T1000 (cell line): ENCODE measurements at regions not wholly inside any gene's neighbourhood (a gene's known extent, or its start where the extent isn't known, plus 50 kb on each side); places are given as distances from the start of the nearest gene placed in this dataset.
"Not testable (repeated sequence)": the region's sequence is repeated elsewhere in the genome, so short reads cannot be mapped to it uniquely, and the experiment has no call there.

Experiments used
- DNase-seq: peaks from one replicate; lab custom pipeline; 2025; ENCODE audit warnings: mixed read lengths; lab: John Stamatoyannopoulos, UW

DNA sequence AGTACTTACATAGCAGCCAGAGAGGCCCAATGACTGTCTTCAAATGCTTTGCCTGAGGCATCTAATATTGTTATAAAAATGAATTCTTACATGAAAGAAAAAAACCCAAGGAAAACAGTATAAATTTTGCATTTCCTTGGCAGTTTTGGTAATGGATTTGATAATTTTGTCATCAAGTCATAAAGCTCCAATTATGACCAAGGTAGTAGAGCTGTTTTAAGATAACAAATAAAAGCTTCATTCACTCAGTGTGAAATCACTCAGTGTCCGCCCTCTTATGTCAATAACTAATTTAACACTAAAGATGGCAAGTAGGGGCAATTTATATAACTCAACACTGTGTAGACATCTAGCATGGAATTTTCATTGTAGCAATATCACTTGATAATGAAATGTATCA, 193.9 kb downstream of the ANKRD7 start:
- DNase-seq, result no peak

- no peak for DNase-seq
These were observed 196.4 kb downstream of the ANKRD7 start for GRCh38 chr7:118420888-118421287.

GRCh38 chr7:118429141-118429540, 204.6 kb downstream of the ANKRD7 start:
- peak; percentile 43 for DNase-seq

DNA sequence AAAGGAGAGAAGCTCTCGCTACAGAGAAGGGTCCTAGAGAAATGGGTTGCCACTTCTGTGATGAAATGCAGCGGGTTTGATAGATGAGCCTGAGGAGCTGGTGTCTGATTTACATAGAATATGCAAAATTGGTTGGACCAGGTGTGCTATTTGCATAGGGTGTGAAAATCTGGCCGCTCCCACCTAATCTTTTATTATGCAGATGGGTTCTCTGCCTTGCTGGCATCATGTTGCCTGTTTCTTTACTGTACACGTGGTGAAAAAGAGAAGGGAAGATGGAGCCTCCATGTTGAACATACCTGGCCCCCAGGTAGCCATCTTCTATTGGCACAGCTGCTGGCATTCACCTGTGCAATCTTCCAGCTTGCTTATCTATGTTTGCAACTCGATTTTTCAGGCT, 212.2 kb downstream of the ANKRD7 start:
- DNase-seq, result no peak

- not testable (repeated sequence) for DNase-seq
These were observed 224.5 kb downstream of the ANKRD7 start for GRCh38 chr7:118449030-118449429.

GRCh38 chr7:118449797-118450567, 225.5 kb downstream of the ANKRD7 start:
- DNase-seq, result no peak

DNA sequence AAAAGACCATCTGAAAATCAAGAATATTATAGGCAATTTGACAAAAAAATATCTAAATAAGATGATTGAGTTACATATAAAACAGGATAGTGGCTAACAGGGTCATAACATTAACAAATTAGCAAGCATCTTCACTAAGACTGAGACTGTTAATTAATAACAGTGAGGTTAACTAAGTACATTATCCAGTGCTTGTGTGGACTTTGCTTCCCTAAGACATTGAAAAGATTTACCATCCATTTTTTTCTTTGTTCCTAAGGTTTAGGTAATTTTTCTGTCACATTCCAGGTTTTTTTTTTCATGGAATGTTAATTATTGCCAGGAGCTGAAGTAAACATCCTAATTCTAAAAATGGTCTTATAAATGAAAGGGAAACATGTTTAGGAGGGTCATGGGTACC, 227.6 kb downstream of the ANKRD7 start:
- no peak for DNase-seq

GRCh38 chr7:118467381-118467780, 242.9 kb downstream of the ANKRD7 start:
- DNase-seq, result no peak

- no peak for DNase-seq
These were observed 248.1 kb downstream of the ANKRD7 start for GRCh38 chr7:118472581-118472980.

- DNase-seq, result no peak
These were observed 248.8 kb downstream of the ANKRD7 start for GRCh38 chr7:118473271-118473670.

DNA sequence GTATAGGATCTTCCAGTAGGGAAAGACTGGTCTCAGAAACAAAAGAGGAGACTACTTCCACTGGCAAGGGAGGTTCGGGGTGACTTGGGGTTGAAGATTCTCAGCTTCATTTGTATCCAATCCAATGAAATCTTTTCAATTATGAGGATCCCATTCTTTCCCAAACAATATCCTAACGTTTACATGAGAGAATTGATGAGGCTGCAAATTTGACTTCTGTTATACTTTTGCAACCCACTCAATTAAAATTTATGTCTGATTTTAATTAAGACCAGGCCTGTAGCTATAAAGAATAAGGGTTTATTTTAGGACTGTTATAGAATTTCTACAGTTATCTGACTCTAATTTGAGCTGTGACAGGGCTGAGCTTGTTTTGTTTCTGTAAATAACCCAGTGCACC, 251.5 kb downstream of the ANKRD7 start:
- no peak for DNase-seq

GRCh38 chr7:118477036-118477435, 252.5 kb downstream of the ANKRD7 start:
- DNase-seq, result no peak

DNA sequence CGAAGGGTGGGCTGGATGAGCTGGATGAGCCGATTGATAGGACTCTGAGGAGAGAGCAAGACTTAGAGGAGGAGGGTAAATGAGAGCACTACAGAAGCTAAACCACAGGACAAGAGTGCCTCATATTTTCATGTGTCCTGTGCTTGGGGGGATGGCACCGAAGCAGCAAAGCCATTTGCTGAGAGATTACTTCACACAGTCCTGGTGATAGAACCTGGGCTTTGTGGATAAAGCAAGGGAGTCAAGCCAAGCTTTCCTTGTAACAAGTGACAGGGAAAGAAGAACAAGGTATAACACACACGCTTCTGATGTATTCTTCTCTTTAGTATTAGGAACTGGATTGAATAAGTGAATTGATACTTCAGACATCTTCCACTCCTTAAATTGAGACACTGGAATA, 253.7 kb downstream of the ANKRD7 start:
- no peak for DNase-seq

- DNase-seq, result no peak
These were observed 254.4 kb downstream of the ANKRD7 start for GRCh38 chr7:118478931-118479330.

- no peak for DNase-seq
These were observed 268.0 kb downstream of the ANKRD7 start for GRCh38 chr7:118492466-118492865.

- DNase-seq, result no peak
These were observed 271.7 kb downstream of the ANKRD7 start for GRCh38 chr7:118496138-118496644.

DNA sequence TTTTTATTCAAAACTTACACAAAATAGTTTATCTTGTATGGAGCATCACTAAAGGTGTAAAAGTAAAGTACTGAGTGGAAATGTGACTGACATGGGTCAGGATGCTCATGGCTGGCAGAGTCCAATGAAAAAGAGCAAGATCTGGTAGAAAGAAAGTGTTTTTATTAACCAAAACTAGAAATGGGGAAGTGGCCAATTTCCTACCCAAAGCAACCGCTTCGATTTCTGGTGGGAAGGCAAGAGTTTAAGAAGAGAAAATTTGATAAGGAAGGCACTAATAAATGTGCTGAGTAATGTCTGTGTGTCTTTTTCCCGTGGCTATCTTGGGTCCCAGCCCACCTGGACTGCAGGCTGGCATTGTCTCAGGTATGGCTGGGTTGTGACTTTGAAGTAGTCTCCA, 277.7 kb downstream of the ANKRD7 start:
- no peak for DNase-seq

- DNase-seq, result no peak
These were observed 286.6 kb downstream of the ANKRD7 start for GRCh38 chr7:118511146-118511545.

DNA sequence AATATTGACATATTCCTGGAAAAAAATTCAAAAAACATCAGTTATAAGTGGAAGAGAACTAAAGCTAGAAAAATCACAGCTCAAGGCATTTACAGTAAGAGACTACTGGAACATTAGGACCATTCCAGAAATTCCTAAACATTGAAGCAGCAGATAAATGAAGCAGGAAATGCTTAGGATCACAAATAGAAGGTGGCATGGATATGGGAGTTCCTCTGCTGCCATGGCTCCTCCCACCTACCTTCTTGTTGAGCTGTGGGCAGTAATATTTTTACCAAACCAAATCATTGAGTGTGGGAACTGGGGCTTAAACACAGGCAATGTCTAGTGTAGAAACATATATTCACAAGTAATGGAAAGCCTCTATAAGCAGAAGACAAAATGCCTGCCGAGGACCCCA, 292.8 kb downstream of the ANKRD7 start:
- DNase-seq, result no peak

DNA sequence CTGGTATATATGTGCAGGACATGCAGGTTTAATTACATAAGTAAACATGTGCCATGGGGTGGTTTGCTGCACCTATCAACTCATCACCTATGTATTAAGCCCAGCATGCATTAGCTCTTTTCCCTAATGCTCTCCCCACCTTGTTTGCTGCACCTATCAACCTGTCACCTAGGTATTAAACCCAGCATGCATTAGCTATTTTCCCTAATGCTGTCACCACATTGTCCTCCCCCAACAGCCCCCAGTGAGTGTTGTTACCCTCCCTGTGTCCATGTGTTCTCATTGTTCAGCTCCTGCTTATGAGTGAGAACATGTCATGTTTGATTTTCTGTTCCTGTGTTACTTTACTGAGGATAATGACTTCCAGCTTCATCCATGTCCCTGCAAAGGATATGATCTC, 300.5 kb downstream of the ANKRD7 start:
- no peak for DNase-seq

GRCh38 chr7:118531566-118531965, 307.1 kb downstream of the ANKRD7 start:
- no peak for DNase-seq

GRCh38 chr7:118559207-118559606, 334.7 kb downstream of the ANKRD7 start:
- no peak for DNase-seq

GRCh38 chr7:118563311-118563710, 338.8 kb downstream of the ANKRD7 start:
- no peak for DNase-seq

DNA sequence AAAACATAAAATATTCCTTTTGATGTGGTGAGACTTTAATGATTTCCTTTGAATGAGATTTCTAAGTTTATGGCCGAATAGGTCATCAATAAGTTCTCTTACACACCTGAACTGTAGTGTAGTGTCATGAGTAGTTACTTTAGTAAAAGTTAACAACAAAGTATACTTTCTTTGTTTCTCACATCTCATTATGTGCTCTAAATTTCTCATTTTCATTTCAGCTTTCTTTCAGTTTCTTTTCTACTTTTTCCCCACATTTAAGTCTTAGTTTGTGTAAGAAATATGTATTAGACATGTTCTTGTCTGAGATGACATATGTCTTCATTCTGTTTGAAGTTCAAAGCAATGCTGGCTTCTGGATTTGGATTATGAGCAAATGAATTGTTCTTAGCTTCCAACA, 348.1 kb downstream of the ANKRD7 start:
- no peak for DNase-seq
